Panc1 (cell line): ENCODE measurements at regions not wholly inside any gene's neighbourhood (a gene's known extent, or its start where the extent isn't known, plus 50 kb on each side); places are given as distances from the start of the nearest gene placed in this dataset.

ENCODE experiments used
- ATAC-seq: fragments of 200-7000 bp; cut with Tn5 transposase; 2 replicates; pipeline ENCODE4 v1.9.1; 2020; ENCODE audit warnings: mild to moderate bottlenecking, moderate library complexity
- BruUV-seq: library from RNA; stranded (reverse); fragments of 400-500 nt; replicated peaks from 2 replicates; lab custom pipeline; 2021; lab: Mats Ljungman, UMichigan
- CTCF ChIA-PET: fragments of 300-600 bp; sonication (Branson Sonifier 250); formaldehyde crosslinking; loops from one replicate; lab custom pipeline; 2022; ENCODE audit warnings: antibody characterized with exemption; lab: Charles Lee
- POLR2A ChIA-PET: fragments of 300-600 bp; sonication (Branson Sonifier 250); formaldehyde crosslinking; loops from one replicate; lab custom pipeline; 2022; ENCODE audit warnings: antibody characterized with exemption; lab: Charles Lee
- DNase-seq: peaks from one replicate; pipeline ENCODE4 v3.0.0-alpha.2; 2010; ENCODE audit warnings: low read depth, low spot score
- H3K27ac ChIP-seq: 2 replicates; pipeline ENCODE4 v1.5.1; 2011; ENCODE audit warnings: mild to moderate bottlenecking, low read length, inconsistent platforms
- H3K27me3 ChIP-seq: fragments of 200-500 bp; sonication (Bioruptor generic); 2 replicates; pipeline ENCODE4 v1.6.0; 2014; ENCODE audit warnings: low read length, inconsistent platforms; ENCODE audit not compliant: control insufficient read depth, insufficient read depth
- H3K36me3 ChIP-seq: fragments of 200-500 bp; sonication (Bioruptor generic); 2 replicates; pipeline ENCODE4 v1.5.1; 2014; ENCODE audit warnings: inconsistent platforms, mild to moderate bottlenecking, low read length, moderate library complexity; ENCODE audit not compliant: control insufficient read depth, insufficient read depth
- H3K4me1 ChIP-seq: 2 replicates; pipeline ENCODE4 v1.5.1; 2011; ENCODE audit warnings: inconsistent platforms, mild to moderate bottlenecking, low read length, moderate library complexity; ENCODE audit not compliant: control insufficient read depth, insufficient read depth
- H3K4me3 ChIP-seq, 2 experiments: 2 replicates each; pipeline ENCODE4 v1.5.1; 2011 to 2012; ENCODE audit warnings: low read depth in 2 of 2, low read length in 2 of 2, mild to moderate bottlenecking in 2 of 2, inconsistent platforms in 1 of 2, moderate library complexity in 1 of 2
- H3K9me3 ChIP-seq: fragments of 200-500 bp; sonication (Bioruptor generic); 2 replicates; pipeline ENCODE4 v1.5.1; 2014; ENCODE audit warnings: low read depth, mild to moderate bottlenecking, inconsistent platforms, low read length, moderate library complexity; ENCODE audit not compliant: control insufficient read depth, insufficient read depth
- CTCF ChIP-seq: fragments of 450-650 bp; IDR thresholded peaks from 2 replicates; pipeline ENCODE4 v1.5.1; 2017; ENCODE audit warnings: mild to moderate bottlenecking
- POLR2AphosphoS5 ChIP-seq: IDR thresholded peaks from 2 replicates; pipeline ENCODE4 v1.6.1; 2012; ENCODE audit warnings: mild to moderate bottlenecking, low read depth, low read length, moderate library complexity
- REST ChIP-seq, 2 experiments: IDR thresholded peaks; 2 replicates each; pipeline ENCODE4 v1.6.1; 2011 to 2012; ENCODE audit warnings: low read depth in 2 of 2, control low read depth in 1 of 2, low read length in 1 of 2, mild to moderate bottlenecking in 1 of 2, moderate library complexity in 1 of 2; ENCODE audit not compliant: insufficient read depth in 1 of 2
- SIN3A ChIP-seq: IDR thresholded peaks from 2 replicates; pipeline ENCODE4 v1.6.1; 2012; ENCODE audit warnings: low read depth, mild to moderate bottlenecking, low read length, moderate library complexity, borderline replicate concordance; ENCODE audit not compliant: insufficient read depth
- TCF7L2 ChIP-seq: IDR thresholded peaks from 2 replicates; pipeline ENCODE4 v1.6.1; 2011; ENCODE audit warnings: mild to moderate bottlenecking, low read depth, low read length, inconsistent platforms
- in situ Hi-C: cut with HindIII; loops from 2 replicates; pipeline ENCODE4 v1.10.0; 2016; ENCODE audit warnings: low sequenced_read_pairs, low pct_unique_long_range_greater_than_20kb
- intact Hi-C: fragments of 100-400 bp; cut with micrococcal nuclease; formaldehyde crosslinking; loops from one replicate; pipeline ENCODE4 v1.10.0; 2022; ENCODE audit not compliant: unreplicated experiment

- Histone ChIP-seq H3K4me3 (no peak overlapping the region), H3K27me3 (no peaks in the 10 kb centered on the region), H3K9me3 (no peaks in the 10 kb centered on the region), H3K27ac (no peak overlapping the region), H3K36me3 (no peaks in the 10 kb centered on the region), H3K4me1 (no peaks in the 10 kb centered on the region)
- CTCF ChIA-PET, result no interaction called here
- no peak for ATAC-seq
- BruUV-seq, result no TSS peak
- in situ Hi-C loops (no loop called here), intact Hi-C loops (no loop called here)
- POLR2A ChIA-PET, result no interaction called here
- TF ChIP-seq POLR2AphosphoS5 (no peak), REST (IDR thresholded peaks at IDR 0.05; ENCODE audit: insufficient read depth in 1 of 2, low read depth in 2 of 2, low read length in 1 of 2) (no peak), SIN3A (no peak), TCF7L2 (no peak), CTCF (no peak)
- DNase-seq, result no peak
These were observed 81.6 kb upstream of the FAR2 start for GRCh38 chr12:29067430-29067829.

- intact Hi-C loops, result loop anchor here (5.0 kb wide), 1 partner anchor 247 kb away; no protein-coding TSS in a partner anchor
- TF ChIP-seq CTCF (no peak), SIN3A (no peak), REST (IDR thresholded peaks at IDR 0.05; ENCODE audit: insufficient read depth in 1 of 2, low read depth in 2 of 2, low read length in 1 of 2) (no peak), TCF7L2 (no peak), POLR2AphosphoS5 (no peak)
- no peaks in the 10 kb centered on the region for H3K27me3 ChIP-seq
- no peak overlapping the region for H3K4me3 ChIP-seq
- H3K27ac ChIP-seq, result no peak overlapping the region
- POLR2A ChIA-PET, result no interaction called here
- ATAC-seq (no peak), DNase-seq (no peak)
- H3K9me3 ChIP-seq, result no peaks in the 10 kb centered on the region
- in situ Hi-C loops, result no loop called here
- H3K36me3 ChIP-seq, result no peaks in the 10 kb centered on the region
- BruUV-seq, result no TSS peak
- CTCF ChIA-PET, result no interaction called here
- no peaks in the 10 kb centered on the region for H3K4me1 ChIP-seq
These were observed 78.8 kb upstream of the FAR2 start for GRCh38 chr12:29070309-29070708.
